ENCODE measurements at regions not wholly inside any gene's neighbourhood (a gene's known extent, or its start where the extent isn't known, plus 50 kb on each side); places are given as distances from the start of the nearest gene placed in this dataset.

DNA sequence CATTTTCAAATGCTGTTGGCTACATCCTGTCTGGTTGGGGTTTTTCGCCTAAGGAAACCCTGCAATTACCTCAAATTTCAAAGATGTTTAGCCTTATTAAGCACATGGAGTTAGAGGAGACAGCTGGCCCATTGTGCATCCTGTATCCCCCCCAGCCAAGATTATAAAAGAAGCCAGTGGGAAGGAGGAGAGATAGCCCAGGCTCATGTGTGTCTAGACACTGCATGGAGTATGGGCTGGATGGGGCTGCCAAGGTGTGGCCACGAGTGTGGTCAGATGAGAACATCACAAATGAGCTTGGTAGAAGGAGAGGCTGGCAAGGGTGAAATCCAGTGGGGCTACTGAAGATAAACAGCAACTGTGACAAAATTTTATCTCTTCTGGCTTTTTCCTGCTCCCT lies 270.0 kb upstream of the TBC1D5 start:
- peaks cover 19% of the 10 kb centered on the region for H3K27me3 Mint-ChIP-seq
- no peaks in the 10 kb centered on the region for H3K9me3 ChIP-seq (ENCODE audit: control insufficient read depth, low read length, poor library complexity, severe bottlenecking)
- ATAC-seq: no peak
- H3K4me1 Mint-ChIP-seq: peaks cover 2% of the 10 kb centered on the region
- no peak overlapping the region for H3K27ac Mint-ChIP-seq
- no peaks in the 10 kb centered on the region for H3K36me3 Mint-ChIP-seq (ENCODE audit: low read depth)
- DNase-seq: no peak
- H3K4me3 Mint-ChIP-seq: no peak overlapping the region

DNA sequence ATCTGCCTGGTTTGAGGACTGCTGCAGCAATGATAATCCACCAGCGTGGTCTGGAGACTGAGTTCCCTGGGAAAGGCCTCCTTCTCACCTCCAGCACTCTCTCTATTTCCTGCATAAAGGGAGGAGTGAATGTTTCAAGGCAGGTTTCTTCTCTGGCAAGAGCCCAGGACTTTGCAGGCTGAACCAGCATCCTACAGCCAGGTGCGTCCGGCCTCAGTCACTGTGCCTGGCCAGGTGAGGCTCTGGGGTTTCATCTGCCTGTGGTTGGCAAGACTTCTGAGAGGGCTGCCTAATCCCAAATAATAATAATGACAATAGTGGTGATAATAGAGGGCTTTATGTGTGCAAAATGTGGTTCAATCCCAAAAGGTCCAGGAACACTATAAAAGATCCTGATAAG lies 269.0 kb upstream of the TBC1D5 start:
- Mint-ChIP-seq H3K36me3 (ENCODE audit: low read depth) (no peaks in the 10 kb centered on the region), H3K27me3 (peaks cover 19% of the 10 kb centered on the region), H3K4me3 (no peak overlapping the region), H3K4me1 (peaks cover 2% of the 10 kb centered on the region), H3K27ac (no peak overlapping the region)
- ATAC-seq: no peak
- no peak for DNase-seq
- no peaks in the 10 kb centered on the region for H3K9me3 ChIP-seq (ENCODE audit: control insufficient read depth, low read length, poor library complexity, severe bottlenecking)

DNA sequence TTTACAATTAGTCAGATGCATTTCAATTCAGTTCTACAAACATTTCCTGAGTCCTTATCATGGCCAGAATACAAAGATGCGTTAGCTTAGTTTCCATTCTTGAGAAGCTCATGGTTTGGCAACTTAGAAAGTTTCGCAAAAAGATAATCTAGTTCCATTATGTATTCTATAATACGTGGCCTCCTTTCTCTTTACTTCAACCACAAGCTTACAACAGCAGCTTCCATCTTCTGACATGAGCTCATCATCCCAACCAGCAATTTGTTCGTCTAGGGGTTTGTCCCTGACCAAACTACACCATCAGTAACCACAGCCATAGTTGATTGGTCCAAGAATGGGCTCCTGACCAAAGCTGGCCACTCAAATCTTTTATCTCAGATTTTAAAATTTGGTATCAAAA lies 267.6 kb upstream of the TBC1D5 start:
- Mint-ChIP-seq H3K36me3 (ENCODE audit: low read depth) (no peaks in the 10 kb centered on the region), H3K4me3 (no peak overlapping the region), H3K27ac (no peak overlapping the region), H3K27me3 (peaks cover 15% of the 10 kb centered on the region), H3K4me1 (peaks cover 2% of the 10 kb centered on the region)
- DNase-seq (no peak), ATAC-seq (no peak)
- no peaks in the 10 kb centered on the region for H3K9me3 ChIP-seq (ENCODE audit: control insufficient read depth, low read length, poor library complexity, severe bottlenecking)

DNA sequence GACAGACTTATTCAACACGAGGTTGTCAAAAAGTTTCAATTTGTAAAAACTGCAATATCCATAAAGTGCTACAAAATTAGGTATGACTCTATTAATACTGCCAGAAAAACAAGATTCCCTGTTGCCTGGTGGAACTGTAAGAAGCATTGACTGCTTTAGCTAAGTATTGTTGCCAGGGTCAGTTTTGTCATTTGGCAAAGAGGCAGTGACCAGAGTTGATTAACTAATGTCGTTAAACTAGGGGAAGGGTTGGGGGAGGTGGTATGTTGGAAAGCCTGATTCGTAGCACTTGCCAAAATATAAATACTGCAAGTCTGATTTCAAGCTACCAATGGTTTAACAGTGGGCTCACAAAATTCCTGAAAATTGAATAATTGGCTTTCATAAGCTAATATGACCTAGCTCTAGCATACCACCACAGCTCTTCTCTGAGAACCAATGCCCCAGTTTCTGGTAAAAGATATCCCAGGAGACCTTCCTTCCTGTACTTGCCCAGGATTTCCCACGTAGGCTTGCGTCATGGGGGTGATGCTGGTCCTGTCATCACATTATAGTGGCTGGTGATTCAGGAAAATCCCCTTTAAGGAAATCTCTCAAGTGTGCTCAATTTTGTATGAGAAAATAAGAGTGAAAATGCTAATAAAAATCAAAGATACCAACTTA lies 266.4 kb upstream of the TBC1D5 start:
- Mint-ChIP-seq H3K36me3 (ENCODE audit: low read depth) (no peaks in the 10 kb centered on the region), H3K27ac (no peak overlapping the region), H3K27me3 (peaks cover 21% of the 10 kb centered on the region), H3K4me1 (peaks cover 2% of the 10 kb centered on the region), H3K4me3 (no peak overlapping the region)
- no peaks in the 10 kb centered on the region for H3K9me3 ChIP-seq (ENCODE audit: control insufficient read depth, low read length, poor library complexity, severe bottlenecking)
- DNase-seq (no peak), ATAC-seq (no peak)

DNA sequence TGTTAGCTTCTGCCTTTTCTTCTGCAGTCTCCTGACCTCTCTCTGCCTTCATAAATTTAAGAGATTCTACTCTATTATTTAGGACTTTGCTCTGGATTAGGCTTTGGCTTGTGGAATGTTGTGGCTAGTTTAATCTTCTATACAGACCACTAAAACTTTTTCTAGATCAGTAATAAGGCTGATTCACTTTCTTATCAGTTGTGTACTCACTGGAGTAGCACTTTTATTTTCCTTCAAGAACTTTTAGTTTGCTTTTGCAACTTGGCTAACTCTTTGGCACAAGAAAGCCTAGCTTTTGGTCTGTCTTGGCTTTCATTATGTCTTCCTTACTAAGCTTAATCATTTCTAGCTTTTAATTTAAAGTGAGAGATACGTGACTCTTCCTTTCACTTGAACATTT lies 265.5 kb upstream of the TBC1D5 start:
- Mint-ChIP-seq H3K27ac (no peak overlapping the region), H3K27me3 (peaks cover 18% of the 10 kb centered on the region), H3K36me3 (ENCODE audit: low read depth) (no peaks in the 10 kb centered on the region), H3K4me1 (peaks cover 2% of the 10 kb centered on the region), H3K4me3 (no peak overlapping the region)
- ATAC-seq (no peak), DNase-seq (no peak)
- H3K9me3 ChIP-seq (ENCODE audit: control insufficient read depth, low read length, poor library complexity, severe bottlenecking): no peaks in the 10 kb centered on the region

DNA sequence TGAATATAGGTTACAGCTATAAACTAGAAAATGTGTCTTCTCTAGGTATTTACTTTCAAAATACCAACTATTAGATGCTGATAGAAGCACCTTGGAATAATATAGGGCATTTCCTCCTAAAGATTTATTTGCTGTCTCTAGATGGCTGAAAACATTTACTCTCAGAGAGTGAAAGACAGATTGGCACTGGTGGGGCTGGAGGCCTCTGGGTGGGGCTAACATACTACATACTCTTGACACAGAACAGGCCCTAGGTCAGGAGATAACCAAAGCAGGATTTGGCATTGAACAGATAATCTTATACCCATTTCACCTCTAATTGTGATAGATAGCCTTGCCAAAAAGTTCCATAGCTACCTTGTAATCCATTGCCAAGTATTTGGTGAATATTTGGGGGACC lies 253.3 kb upstream of the TBC1D5 start:
- H3K4me3 Mint-ChIP-seq: no peak overlapping the region
- H3K27ac Mint-ChIP-seq: no peak overlapping the region
- no peaks in the 10 kb centered on the region for H3K4me1 Mint-ChIP-seq
- peaks cover 6% of the 10 kb centered on the region for H3K27me3 Mint-ChIP-seq
- ATAC-seq: no peak
- DNase-seq: no peak
- H3K36me3 Mint-ChIP-seq (ENCODE audit: low read depth): peaks cover 2% of the 10 kb centered on the region
- H3K9me3 ChIP-seq (ENCODE audit: control insufficient read depth, low read length, poor library complexity, severe bottlenecking): no peaks in the 10 kb centered on the region

DNA sequence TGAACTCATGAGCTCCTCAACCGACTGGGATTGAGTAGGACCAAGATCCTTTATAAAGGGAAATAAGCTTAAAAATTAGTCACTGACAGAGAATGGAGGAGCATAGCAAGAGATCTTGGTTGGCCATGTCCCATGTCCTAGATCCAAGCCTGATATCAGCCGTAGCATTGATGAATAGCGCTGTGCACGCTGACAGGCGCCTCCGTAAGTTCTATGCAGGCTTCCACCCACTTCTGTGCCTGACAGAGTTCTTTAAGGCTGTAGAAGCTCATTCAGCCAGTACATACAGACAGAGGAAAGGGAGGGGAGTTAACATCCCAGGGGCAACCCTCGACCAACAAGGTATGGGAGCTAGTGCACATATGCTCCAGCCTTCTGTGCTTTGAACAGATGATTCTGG lies 251.7 kb upstream of the TBC1D5 start:
- ATAC-seq (no peak), DNase-seq (no peak)
- H3K27ac Mint-ChIP-seq: no peak overlapping the region
- H3K4me1 Mint-ChIP-seq: no peaks in the 10 kb centered on the region
- no peak overlapping the region for H3K4me3 Mint-ChIP-seq
- H3K36me3 Mint-ChIP-seq (ENCODE audit: low read depth): peaks cover 2% of the 10 kb centered on the region
- no peaks in the 10 kb centered on the region for H3K9me3 ChIP-seq (ENCODE audit: control insufficient read depth, low read length, poor library complexity, severe bottlenecking)
- peaks cover 10% of the 10 kb centered on the region for H3K27me3 Mint-ChIP-seq

DNA sequence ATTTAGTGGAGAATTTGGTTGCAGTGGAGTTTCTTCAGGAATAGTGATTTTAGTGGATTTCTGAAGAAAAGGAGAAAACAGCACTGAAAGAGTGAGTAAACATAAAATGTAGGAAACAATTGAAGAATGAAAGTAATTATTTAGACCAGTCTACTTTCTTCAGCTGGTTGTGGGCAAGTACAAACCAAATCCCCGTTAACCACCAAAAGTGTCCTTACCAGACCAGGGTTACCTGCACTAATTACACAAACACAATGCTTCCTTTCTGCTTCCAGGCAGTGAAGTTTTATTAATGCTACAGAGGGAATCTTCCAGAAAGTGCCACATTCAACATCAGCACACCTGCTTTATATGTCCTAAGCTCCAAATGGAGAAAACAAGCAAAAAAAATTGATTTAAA lies 248.0 kb upstream of the TBC1D5 start:
- no peak overlapping the region for H3K4me3 Mint-ChIP-seq
- peaks cover 13% of the 10 kb centered on the region for H3K27me3 Mint-ChIP-seq
- H3K4me1 Mint-ChIP-seq: no peaks in the 10 kb centered on the region
- H3K9me3 ChIP-seq (ENCODE audit: control insufficient read depth, low read length, poor library complexity, severe bottlenecking): no peaks in the 10 kb centered on the region
- ATAC-seq (no peak), DNase-seq (no peak)
- H3K27ac Mint-ChIP-seq: no peak overlapping the region
- peaks cover 2% of the 10 kb centered on the region for H3K36me3 Mint-ChIP-seq (ENCODE audit: low read depth)

DNA sequence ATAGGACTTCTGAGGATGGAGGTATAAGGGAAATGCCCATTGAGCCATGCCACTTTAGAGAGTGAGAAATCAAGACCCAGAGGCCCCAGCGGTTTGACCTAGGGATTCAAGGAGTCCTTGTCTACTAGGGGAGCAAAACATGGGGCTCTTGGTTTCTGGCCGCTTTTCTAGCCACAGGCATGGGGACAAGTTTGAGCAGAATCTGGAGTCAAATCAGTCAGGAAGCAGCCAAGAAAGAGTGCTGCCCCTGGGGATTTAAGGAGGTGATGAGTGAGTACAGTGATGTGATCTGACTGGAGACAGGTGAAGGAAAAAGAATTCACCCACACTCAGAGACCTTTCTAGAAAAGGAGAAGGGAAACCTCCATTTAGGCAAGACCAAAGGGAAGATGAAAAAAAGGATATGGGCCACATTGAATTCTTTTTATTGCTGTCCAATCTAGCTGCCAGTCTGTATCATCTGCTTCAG lies 244.0 kb upstream of the TBC1D5 start:
- Mint-ChIP-seq H3K4me3 (no peak overlapping the region), H3K27me3 (peaks cover 20% of the 10 kb centered on the region), H3K36me3 (ENCODE audit: low read depth) (peaks cover 2% of the 10 kb centered on the region), H3K27ac (no peak overlapping the region), H3K4me1 (no peaks in the 10 kb centered on the region)
- no peak for DNase-seq
- H3K9me3 ChIP-seq (ENCODE audit: control insufficient read depth, low read length, poor library complexity, severe bottlenecking): no peaks in the 10 kb centered on the region
- ATAC-seq: no peak

DNA sequence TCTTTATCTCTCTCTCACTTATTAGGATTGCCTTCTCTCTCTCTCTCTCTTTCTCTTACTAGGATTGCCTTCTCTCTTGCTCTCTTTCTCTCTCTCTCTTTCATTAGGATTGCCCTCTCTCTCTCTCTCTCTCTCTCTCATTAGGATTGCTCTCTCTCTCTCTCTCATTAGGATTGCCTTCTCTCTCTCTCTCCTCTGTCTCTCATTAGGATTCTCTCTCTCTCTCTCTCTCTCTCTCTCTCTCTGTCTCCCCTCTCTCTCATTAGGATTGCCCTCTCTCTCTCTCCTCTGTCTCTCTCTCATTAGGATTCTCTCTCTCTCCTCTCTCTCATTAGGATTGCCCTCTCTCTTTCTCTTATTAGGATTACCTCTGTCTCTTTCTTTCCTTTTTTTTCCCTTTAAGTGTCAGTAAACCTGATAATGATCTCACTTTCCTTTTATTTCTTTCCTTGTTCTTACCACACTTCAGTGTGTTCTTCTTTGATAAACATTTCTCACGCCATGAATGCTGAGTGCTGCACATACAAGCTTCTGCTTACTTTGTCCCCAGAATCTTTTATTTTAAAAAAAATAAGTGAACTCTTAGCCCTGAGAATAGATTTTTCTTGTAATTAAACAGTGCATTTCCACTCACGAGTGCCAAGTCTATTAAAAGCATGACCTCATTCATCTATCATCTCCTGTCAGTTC lies 243.4 kb upstream of the TBC1D5 start:
- no peak for ATAC-seq
- Mint-ChIP-seq H3K4me3 (no peak overlapping the region), H3K27ac (no peak overlapping the region), H3K4me1 (no peaks in the 10 kb centered on the region), H3K36me3 (ENCODE audit: low read depth) (no peaks in the 10 kb centered on the region), H3K27me3 (peaks cover 20% of the 10 kb centered on the region)
- H3K9me3 ChIP-seq (ENCODE audit: control insufficient read depth, low read length, poor library complexity, severe bottlenecking): no peaks in the 10 kb centered on the region
- no peak for DNase-seq

DNA sequence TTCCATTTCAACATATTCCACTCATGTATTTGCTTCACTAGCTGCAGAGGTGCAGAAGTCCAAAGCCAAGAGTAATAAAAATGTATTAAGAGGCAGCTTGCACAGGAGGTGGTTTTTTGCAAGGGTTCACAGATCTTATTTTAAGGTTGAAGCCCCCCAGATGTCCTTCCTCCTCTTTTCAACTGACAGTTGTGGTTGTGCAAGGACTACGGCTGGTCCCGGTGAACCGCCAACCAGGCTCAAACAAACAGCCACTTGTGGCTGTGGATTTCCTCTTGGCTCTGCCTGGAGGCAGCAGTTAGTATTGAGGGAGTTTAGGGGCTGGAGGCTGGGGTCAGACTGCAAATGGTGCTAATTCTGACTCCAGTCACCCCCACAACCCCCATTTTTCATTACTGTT lies 240.7 kb upstream of the TBC1D5 start:
- DNase-seq (no peak), ATAC-seq (no peak)
- H3K9me3 ChIP-seq (ENCODE audit: control insufficient read depth, low read length, poor library complexity, severe bottlenecking): no peaks in the 10 kb centered on the region
- Mint-ChIP-seq H3K4me3 (no peak overlapping the region), H3K27ac (no peak overlapping the region), H3K4me1 (no peaks in the 10 kb centered on the region), H3K27me3 (peaks cover 29% of the 10 kb centered on the region), H3K36me3 (ENCODE audit: low read depth) (no peaks in the 10 kb centered on the region)

DNA sequence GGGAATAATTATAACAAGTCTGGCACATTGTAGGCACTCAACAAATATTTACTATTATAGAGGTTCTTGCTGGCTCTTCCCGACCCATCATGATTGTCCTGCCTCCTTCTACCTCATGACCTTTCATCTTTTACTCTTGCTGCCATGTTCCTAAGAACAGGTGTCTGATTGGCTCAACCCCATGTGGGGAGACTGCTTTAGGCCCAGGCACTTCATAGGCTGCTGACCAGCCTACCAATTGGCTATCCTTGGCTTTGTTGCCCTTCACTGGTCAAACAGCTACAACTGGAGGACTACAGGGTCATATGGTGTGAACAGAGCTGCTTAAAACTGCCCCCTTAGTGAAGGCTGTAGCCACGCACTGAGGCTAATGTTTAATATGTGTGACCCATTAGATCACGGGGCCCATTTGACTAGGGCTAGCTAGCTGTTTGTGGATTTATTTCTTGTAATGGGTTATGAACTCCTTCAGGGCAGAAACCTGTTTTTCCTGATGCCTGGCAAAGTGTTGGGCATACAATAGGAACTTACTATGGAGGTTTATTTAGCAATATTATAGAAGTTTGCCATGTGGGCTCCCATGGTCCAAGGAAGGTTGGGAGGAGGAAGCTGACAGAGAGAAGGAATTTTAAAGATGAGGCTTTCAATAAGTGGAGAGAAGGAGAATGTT lies 239.9 kb upstream of the TBC1D5 start:
- no peaks in the 10 kb centered on the region for H3K4me1 Mint-ChIP-seq
- peaks cover 35% of the 10 kb centered on the region for H3K27me3 Mint-ChIP-seq
- no peak overlapping the region for H3K4me3 Mint-ChIP-seq

DNA sequence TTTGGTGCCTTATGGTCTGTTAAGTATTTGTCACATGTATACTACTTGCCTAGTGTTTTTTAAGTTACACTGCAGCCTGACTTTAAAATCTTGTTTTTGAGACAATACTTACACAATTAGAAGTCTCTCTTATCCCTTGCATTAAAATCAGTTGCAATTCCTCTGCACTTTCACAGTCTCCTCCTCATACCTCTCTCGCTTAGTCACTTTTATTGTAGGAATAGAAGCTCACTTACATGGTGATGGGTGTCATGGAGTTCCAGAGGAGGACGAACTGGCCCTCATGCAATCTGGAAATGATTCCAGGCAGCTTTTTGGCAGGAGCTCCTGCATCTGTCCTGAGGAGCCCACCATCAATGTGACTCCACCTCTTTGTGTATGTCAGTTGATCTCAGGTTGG lies 238.4 kb upstream of the TBC1D5 start:
- DNase-seq: no peak
- H3K27ac Mint-ChIP-seq: no peak overlapping the region
- H3K4me3 Mint-ChIP-seq: no peak overlapping the region
- H3K27me3 Mint-ChIP-seq: peaks cover 35% of the 10 kb centered on the region
- no peaks in the 10 kb centered on the region for H3K4me1 Mint-ChIP-seq
- ATAC-seq: no peak
- H3K9me3 ChIP-seq (ENCODE audit: control insufficient read depth, low read length, poor library complexity, severe bottlenecking): no peaks in the 10 kb centered on the region
- no peaks in the 10 kb centered on the region for H3K36me3 Mint-ChIP-seq (ENCODE audit: low read depth)

More for the DNA sequence above, 239.9 kb upstream of the TBC1D5 start:
- H3K9me3 ChIP-seq (ENCODE audit: control insufficient read depth, low read length, poor library complexity, severe bottlenecking): no peaks in the 10 kb centered on the region
- DNase-seq (no peak), ATAC-seq (no peak)
- Mint-ChIP-seq H3K27ac (no peak overlapping the region), H3K36me3 (ENCODE audit: low read depth) (no peaks in the 10 kb centered on the region)
